ENCODE measurements at regions not wholly inside any gene's neighbourhood (a gene's known extent, or its start where the extent isn't known, plus 50 kb on each side); places are given as distances from the start of the nearest gene placed in this dataset.
A peak's percentile ranks its signal among the peaks of the same experiment; 100 is the strongest.

DNA sequence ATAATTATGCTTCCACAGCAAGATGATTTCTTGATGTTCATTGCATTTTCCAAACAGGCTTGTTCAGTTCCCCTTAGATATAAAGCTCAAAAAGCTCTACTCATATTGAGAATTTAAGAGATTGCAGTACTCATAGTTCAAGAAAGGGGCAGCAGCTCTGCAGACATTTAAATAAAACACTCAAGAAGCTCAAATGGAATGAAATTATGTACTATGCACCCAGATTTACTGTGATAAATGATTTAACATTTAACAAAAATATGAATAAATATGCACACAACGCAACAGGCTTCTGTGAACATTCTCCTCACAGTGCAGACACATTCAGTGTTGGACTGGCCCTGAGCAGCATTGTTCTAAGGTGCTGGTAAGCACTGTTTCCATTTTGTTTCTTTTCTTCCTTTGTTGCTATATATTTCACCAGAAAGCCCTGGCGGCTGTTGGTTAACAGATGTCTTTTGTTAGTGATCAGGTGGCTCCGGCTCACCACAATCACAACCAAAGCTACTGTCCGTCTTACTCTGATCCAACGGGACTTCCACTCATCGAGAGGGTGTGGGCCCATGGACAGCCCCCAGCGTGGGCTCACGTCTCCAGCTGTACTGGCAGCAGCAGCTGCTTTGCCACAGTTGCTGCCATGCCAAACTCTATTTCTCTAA is 1440.3 kb downstream of the NCAM2 start:
- BruUV-seq (replicated peaks): no TSS peak
- CTCF ChIA-PET: no interaction called here
- Histone ChIP-seq H3K4me1 (ENCODE audit: control insufficient read depth, insufficient read depth, low read length) (no peaks in the 10 kb centered on the region), H3K36me3 (ENCODE audit: control insufficient read depth, insufficient read depth, low read length) (no peaks in the 10 kb centered on the region), H3K27me3 (ENCODE audit: control insufficient read depth, insufficient read depth, low read length) (no peaks in the 10 kb centered on the region), H3K9me3 (ENCODE audit: control insufficient read depth, insufficient read depth, low read depth, low read length) (no peaks in the 10 kb centered on the region), H3K4me3 (ENCODE audit: low read depth in 2 of 2, low read length in 2 of 2) (peak overlapping the region in 1 of 2 experiments; percentile 18; a peak in 2 of 4 replicates), H3K27ac (ENCODE audit: low read length) (no peak overlapping the region)
- POLR2A ChIA-PET: no interaction called here
- intact Hi-C loops (cut with micrococcal nuclease; ENCODE audit: unreplicated experiment): no loop called here
- DNase-seq (ENCODE audit: low read depth, low spot score) (no peak), ATAC-seq (no peak)
- TF ChIP-seq POLR2AphosphoS5 (IDR thresholded peaks at IDR 0.05; ENCODE audit: low read depth, low read length) (no peak), CTCF (IDR thresholded peaks at IDR 0.05) (no peak), TCF7L2 (IDR thresholded peaks at IDR 0.05; ENCODE audit: low read depth, low read length) (no peak), SIN3A (IDR thresholded peaks at IDR 0.05; ENCODE audit: borderline replicate concordance, insufficient read depth, low read depth, low read length) (no peak), REST (IDR thresholded peaks at IDR 0.05; ENCODE audit: insufficient read depth in 1 of 2, low read depth in 2 of 2, low read length in 1 of 2) (no peak)
- in situ Hi-C loops (cut with HindIII; ENCODE audit: low pct_unique_long_range_greater_than_20kb, low sequenced_read_pairs): no loop called here

DNA sequence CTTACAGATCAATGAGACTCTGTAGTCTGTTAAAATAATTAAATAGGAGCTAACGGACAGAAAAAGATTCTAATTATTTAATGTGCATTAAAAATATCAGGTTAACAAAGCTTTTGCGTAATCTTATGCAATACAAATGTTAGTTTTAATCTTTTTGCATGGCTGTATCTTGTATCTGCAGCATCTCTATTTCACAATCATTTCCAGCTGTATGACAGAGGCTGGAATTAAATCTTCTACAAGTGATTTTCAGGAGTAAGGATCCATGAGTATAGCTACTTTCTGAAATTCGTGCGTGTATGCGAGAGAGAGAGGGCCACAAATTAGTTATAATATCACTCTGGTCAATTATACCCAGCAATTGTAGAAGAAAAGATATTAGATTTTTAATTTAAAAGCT is 1446.8 kb downstream of the NCAM2 start:
- CTCF ChIA-PET: no interaction called here
- POLR2A ChIA-PET: no interaction called here

More for the DNA sequence above, 1446.8 kb downstream of the NCAM2 start:
- no peaks in the 10 kb centered on the region for H3K27me3 ChIP-seq (ENCODE audit: control insufficient read depth, insufficient read depth, low read length)
- BruUV-seq (replicated peaks): no TSS peak
- TF ChIP-seq SIN3A (IDR thresholded peaks at IDR 0.05; ENCODE audit: borderline replicate concordance, insufficient read depth, low read depth, low read length): no peak
- TF ChIP-seq POLR2AphosphoS5 (IDR thresholded peaks at IDR 0.05; ENCODE audit: low read depth, low read length): no peak
- no peak for TF ChIP-seq REST (IDR thresholded peaks at IDR 0.05; ENCODE audit: insufficient read depth in 1 of 2, low read depth in 2 of 2, low read length in 1 of 2)
- H3K4me3 ChIP-seq (ENCODE audit: low read depth in 2 of 2, low read length in 2 of 2): no peak overlapping the region
- no peak overlapping the region for H3K27ac ChIP-seq (ENCODE audit: low read length)
- H3K9me3 ChIP-seq (ENCODE audit: control insufficient read depth, insufficient read depth, low read depth, low read length): no peaks in the 10 kb centered on the region
- in situ Hi-C loops (cut with HindIII; ENCODE audit: low pct_unique_long_range_greater_than_20kb, low sequenced_read_pairs) (no loop called here), intact Hi-C loops (cut with micrococcal nuclease; ENCODE audit: unreplicated experiment) (no loop called here)
- H3K4me1 ChIP-seq (ENCODE audit: control insufficient read depth, insufficient read depth, low read length): no peaks in the 10 kb centered on the region
- no peak for ATAC-seq
- no peak for DNase-seq (ENCODE audit: low read depth, low spot score)
- H3K36me3 ChIP-seq (ENCODE audit: control insufficient read depth, insufficient read depth, low read length): no peaks in the 10 kb centered on the region

All from Panc1 (cell line).